Upper lobe of left lung (tissue), 4 donors: ENCODE measurements at regions not wholly inside any gene's neighbourhood (a gene's known extent, or its start where the extent isn't known, plus 50 kb on each side); places are given as distances from the start of the nearest gene placed in this dataset.

Experiments used
- POLR2AphosphoS5 ChIP-seq, 2 donors: sonication (generic); formaldehyde crosslinking; IDR thresholded peaks; one replicate each; pipeline ENCODE4 v1.5.1; 2017; ENCODE audit warnings: antibody characterized with exemption in 2 of 2
- TF ChIP-seq, protein P1 (sequence below), 6 experiments: fragments of 450-650 bp in 4 of 6; fragments of 200-600 bp in 2 of 6; sonication (generic) in 2 of 6; IDR thresholded peaks; one replicate each; pipeline ENCODE4 v1.5.1; 2016 to 2019; ENCODE audit warnings: antibody characterized with exemption in 6 of 6

DNA sequence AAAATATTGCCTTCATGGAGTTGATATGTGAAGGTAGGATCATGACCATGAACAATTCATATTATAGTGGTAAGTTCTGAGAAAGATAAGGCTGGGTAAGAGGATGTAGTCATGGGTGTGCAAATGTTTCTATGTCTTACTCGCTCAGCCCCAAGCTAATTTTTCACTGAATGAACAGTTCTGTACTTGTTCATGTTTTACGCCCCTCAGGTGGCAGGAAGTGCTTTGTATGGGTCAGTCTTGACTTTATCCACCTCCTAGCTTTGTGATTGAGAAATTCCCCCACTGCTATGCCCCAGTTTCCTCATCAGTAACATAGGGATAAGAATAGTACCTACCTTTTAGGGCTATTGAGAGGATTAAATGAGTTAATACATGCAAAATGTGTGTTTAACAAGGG is 148.2 kb upstream of the KCNG1 start:
- no peak for TF ChIP-seq POLR2AphosphoS5 (IDR thresholded peaks at IDR 0.05)
- TF ChIP-seq, protein P1, sequence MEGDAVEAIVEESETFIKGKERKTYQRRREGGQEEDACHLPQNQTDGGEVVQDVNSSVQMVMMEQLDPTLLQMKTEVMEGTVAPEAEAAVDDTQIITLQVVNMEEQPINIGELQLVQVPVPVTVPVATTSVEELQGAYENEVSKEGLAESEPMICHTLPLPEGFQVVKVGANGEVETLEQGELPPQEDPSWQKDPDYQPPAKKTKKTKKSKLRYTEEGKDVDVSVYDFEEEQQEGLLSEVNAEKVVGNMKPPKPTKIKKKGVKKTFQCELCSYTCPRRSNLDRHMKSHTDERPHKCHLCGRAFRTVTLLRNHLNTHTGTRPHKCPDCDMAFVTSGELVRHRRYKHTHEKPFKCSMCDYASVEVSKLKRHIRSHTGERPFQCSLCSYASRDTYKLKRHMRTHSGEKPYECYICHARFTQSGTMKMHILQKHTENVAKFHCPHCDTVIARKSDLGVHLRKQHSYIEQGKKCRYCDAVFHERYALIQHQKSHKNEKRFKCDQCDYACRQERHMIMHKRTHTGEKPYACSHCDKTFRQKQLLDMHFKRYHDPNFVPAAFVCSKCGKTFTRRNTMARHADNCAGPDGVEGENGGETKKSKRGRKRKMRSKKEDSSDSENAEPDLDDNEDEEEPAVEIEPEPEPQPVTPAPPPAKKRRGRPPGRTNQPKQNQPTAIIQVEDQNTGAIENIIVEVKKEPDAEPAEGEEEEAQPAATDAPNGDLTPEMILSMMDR (IDR thresholded peaks at IDR 0.05): no peak
